Right hindlimb (tissue), 1 donor: ENCODE measurements at regions not wholly inside any gene's neighbourhood (a gene's known extent, or its start where the extent isn't known, plus 50 kb on each side); places are given as distances from the start of the nearest gene placed in this dataset.
"Not testable (repeated sequence)": the region's sequence is repeated elsewhere in the genome, so short reads cannot be mapped to it uniquely, and the experiment has no call there.

Experiments used
- DNase-seq: peaks from one replicate; pipeline ENCODE4 v3.0.0-alpha.2; 2018

DNA sequence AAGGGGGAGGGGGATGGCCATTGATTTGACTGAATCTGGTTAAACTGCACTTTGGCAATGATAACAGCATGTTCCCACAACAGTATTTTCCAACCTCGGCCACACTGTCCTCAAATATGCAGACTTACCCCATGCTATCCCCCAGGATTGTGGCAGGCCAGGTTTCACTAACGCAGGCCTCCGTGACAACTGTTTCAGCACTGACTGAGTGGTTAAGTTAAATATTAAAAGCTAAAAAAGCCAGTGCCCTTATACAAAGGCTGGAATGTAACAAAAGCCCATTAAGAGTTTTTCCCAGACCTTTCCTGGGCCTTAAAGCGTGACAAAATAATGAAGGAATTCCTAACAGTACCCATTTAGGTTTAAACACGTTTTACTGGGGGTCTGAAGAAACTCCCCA lies 202.9 kb downstream of the USP25 start:
- no peak for DNase-seq

DNA sequence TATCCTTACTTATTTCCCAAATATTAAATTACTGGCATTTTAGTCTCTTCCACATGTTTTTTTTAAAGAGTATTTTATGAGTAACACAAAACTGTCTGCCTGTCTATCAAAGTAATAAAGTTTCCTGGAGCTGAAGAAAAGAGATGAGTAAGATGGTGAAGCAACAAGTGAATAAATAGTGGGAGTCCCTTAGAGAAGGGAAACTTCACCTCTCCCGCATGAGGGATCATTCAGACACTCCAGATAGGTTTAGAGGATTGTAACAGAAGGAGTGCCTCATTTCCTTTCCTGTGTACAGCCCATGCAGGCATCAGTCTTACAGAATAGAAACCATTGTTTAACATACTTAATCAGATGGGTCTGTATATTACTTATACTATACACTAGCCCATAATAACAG lies 205.7 kb downstream of the USP25 start:
- no peak for DNase-seq

- DNase-seq = no peak
Observed at GRCh38 chr21:15943009-15943666, 213.4 kb downstream of the USP25 start.

GRCh38 chr21:15947677-15948076 lies 217.9 kb downstream of the USP25 start:
- no peak for DNase-seq

- DNase-seq = no peak
Observed at GRCh38 chr21:15953551-15954116, 223.9 kb downstream of the USP25 start.

DNA sequence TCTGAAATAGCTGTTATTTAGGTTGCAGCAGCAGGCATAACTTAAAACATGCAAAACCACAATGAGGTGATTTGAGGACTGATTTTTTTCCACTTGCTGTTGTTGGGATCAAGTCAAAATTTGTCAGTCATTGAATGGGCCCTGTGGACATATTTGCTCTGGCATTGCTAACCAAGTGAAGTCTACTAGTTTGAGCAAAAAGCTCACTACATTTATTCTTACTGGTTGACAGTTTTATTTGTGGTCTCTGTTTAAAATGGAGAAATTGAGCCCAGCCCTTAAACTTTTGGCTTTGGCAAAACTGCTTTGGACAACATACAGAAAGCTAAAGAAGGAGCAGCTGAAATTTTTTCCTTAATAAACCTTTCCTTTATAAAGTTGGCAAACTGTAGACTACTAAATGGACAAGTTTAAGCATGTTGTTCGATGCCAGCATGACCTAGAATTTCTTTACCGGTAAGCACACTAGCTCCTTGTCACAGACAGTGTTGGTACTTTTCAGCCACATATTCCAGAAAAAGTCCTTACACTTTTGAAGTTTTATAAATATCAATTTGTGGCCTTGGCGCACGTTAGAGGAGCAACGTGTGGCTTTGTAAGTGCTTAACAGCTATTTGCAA lies 234.6 kb downstream of the USP25 start:
- peak; percentile 63 for DNase-seq

- no peak for DNase-seq
Observed at GRCh38 chr21:15966231-15966630, 236.4 kb downstream of the USP25 start.

GRCh38 chr21:15966651-15967050 lies 236.9 kb downstream of the USP25 start:
- no peak for DNase-seq

GRCh38 chr21:15967661-15968060 lies 237.9 kb downstream of the USP25 start:
- DNase-seq = no peak

DNA sequence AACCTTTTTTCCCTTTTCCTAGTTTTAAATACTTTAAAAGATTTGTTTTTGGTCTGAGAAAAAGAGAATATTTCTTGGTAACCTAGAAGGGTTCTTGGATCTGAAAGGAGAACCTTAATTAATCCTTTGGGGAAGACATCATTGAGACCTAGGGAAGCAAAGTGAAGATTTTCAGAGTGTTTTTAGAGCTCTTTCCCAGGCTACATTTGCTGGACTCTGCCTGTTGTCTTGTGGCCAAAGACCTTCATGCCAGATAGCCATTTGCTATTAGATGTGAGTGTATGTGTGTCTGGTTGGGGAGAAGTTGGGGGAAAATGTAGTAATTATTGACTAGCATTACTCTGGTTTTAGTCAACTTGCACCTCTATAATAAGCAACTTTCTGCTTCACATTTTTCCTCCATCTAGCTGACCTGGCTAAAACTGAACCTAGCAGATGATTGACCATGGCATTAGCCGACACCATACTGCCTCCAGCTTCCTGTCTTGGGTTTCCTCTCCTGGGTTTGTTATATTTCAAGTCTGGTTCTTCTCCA lies 239.1 kb downstream of the USP25 start:
- DNase-seq = no peak

DNA sequence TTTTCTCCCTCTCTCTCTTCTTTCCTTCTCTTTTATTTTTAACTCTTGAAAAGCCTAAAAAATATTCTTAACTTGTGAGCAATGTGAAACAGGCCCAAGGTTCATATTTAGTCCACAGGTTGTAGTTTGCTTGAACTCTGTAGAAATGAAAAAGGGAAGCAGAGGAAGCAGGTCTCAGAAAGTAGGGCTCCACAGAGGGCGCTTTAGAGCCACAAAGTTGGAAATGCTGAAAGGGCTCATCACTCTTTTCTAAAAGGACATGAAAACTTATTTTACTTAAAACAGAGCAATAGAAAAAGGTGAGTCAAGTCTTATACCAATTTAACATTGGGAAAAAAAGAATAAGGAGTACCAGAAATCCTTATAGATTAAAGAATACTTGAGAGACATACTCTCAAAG lies 247.0 kb downstream of the USP25 start:
- no peak for DNase-seq

DNA sequence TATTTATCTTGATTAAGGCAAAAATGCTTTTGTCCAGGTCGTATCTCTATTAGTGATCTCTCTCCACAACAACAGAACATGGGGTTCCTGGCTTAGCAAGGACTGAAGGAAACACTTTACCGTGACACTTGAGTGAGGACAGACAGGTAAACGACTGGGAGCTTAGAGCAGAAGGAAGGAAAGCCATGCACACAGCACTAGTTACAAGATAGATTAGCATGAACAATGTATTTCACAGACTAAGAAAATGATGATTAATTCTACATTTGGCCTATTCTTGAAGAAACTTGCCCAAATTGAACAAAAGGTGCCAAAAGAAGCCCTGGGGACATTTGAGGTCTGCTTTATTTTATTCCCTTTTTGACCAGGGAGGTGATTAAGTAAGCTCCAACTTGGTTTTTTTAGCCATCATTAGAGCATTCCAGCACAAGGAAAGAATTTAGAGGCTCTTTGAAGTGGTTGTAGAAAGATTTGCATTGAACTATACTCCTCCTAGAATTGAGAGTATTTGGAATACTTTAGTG lies 248.5 kb downstream of the USP25 start:
- peak; percentile 25 for DNase-seq

DNA sequence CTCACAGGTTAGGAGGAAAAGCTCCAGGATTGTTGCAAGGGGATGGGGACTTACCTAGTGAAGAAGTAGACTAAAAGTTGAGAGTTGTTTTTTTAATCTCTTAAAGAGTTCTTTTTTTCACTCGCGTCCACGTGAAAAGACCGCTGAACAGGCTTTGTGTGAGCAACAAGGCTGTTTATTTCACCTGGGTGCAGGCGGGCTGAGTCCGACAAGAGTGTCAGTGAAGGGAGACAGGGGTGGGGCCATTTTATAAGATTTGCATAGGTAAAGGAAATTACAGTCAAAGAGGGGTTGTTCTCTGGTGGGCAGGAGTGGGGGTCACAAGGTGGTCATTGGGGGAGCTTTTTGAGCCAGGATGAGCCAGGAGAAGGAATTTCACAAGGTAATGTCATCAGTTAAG lies 249.7 kb downstream of the USP25 start:
- DNase-seq = not testable (repeated sequence)

GRCh38 chr21:15986277-15986676 lies 256.5 kb downstream of the USP25 start:
- DNase-seq = no peak

DNA sequence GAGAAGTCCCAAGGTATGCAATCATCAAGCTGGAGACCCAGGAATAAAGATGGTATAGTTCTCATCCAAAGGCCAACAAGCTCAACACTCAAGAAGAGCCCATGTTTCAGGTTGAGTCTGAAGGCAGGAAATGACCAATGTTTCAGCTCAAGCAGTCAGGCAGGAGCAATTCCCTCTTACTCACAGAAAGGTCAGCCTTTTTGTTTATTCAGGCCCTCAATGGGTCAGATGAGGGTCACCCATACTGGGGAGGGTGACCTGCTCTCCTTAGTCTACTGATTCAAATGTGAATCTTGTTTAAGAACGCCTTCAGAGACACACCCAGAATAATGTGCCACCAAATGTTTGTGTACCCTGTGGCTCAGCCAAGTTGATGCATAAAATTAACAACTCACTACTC lies 262.4 kb downstream of the USP25 start:
- no peak for DNase-seq

DNA sequence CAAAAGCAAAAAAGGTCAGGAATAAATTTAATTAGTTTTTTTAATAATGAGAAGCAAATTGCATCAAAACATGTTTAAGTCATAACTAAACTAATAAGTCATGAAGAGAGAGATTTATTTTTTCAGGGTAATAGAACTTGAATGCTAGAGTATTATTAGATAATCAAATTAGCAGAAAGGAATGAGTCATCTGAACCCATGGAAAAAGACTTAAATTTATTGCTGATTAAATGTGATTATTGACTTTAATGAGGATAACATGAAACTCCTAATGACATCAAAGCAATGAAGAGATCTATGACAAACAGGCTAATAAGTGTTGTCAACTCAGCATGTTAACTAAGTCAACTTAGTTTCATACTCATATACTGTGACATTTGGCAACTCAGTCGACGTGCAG lies 264.2 kb downstream of the USP25 start:
- DNase-seq = no peak

DNA sequence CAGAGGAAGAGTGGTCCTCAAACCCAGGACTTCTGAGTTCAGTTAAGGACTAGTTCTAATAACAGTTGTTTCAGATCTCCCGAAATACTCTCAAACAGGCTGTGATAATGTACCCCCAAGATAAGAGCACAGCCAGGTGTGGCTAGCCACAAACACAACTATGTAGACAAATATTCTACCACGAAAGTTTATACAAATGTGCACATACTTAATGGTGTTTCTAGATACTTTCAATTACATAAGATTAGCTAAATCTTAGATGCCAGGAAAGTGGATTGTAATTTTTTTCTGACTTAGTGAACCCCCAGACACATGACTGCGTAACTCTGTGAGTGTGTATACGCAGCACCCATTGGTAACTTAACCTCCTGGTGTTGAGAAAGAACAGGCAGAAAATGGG lies 270.0 kb downstream of the USP25 start:
- no peak for DNase-seq

DNA sequence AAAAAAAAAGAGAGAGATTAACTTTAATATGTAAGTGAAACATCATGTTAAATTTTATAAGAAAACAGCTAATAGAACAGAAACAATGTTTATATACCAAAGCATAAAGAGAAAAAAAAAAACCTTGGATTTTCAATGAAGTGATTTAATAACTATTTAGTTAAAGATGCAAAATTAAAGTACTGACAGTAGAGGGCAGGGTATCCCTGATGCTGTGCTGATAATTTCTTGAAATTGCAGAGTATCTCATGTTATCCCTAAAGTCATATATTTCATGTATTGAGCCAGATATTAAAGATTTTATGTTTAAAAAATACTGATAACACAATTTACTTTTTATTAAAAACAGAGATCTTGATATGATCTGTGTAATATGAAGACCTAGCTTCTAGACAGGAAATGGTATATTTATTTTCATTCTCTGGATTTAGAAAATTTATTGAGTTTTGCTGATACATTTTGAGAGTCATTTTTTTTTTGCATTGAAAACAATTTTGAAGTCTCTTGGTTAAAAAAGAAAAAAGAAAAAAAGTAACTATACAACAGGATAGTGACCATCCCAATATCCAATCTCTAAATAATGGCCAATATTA lies 273.2 kb downstream of the USP25 start:
- no peak for DNase-seq

GRCh38 chr21:16004086-16004485 lies 274.3 kb downstream of the USP25 start:
- DNase-seq = no peak

- no peak for DNase-seq
Observed at GRCh38 chr21:16004523-16004922, 274.7 kb downstream of the USP25 start.

- DNase-seq = no peak
Observed at GRCh38 chr21:16005996-16006395, 276.2 kb downstream of the USP25 start.

DNA sequence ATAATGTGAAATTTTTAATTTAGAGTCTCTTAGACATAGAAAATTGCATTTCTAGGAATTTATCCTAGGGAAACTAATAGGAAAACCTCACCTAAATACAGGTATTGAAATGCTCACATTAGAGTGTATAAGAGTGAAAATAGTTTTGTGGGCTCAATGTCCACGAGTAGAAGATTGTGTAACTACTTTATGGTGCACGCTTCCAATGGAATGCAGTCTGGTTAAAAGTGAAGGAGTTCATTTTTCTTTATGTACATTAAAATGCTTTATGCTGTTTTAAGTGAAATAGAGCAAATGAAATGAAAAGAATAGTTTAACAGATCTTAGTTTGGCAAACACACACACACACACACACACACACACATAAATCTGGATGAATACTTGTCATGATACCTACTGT lies 278.2 kb downstream of the USP25 start:
- DNase-seq = no peak

DNA sequence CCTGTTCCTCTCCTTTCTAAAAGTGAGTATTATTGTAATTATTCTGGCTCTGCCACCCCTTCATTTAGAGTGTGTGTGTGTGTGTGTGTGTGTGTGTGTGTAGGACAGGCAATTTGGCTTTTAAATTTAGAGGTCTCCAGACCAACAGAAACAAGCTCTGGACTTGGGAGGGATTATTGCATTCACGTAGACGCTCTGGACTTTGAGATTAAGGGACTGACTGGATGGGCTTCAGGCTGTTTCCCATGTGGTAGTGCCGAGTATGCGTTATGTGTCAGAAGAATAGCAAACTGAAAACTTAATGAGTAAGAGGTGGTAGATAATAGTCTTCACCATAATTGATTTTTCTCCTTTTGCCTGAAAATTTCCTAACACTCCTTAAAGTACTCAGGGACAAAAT lies 281.9 kb downstream of the USP25 start:
- DNase-seq = no peak

GRCh38 chr21:16013570-16013969 lies 283.8 kb downstream of the USP25 start:
- no peak for DNase-seq
